PC-9 (cell line): ENCODE measurements at regions not wholly inside any gene's neighbourhood (a gene's known extent, or its start where the extent isn't known, plus 50 kb on each side); places are given as distances from the start of the nearest gene placed in this dataset.

Experiments used
- BruUV-seq: library from RNA; stranded (reverse); fragments of 400-500 nt; replicated peaks from 2 replicates; lab custom pipeline; 2021; lab: Mats Ljungman, UMichigan
- CTCF ChIA-PET: fragments of 300-600 bp; sonication (Branson Sonifier 250); formaldehyde crosslinking; loops from one replicate; lab custom pipeline; 2022; ENCODE audit warnings: antibody characterized with exemption; lab: Charles Lee
- POLR2A ChIA-PET: fragments of 300-600 bp; sonication (Branson Sonifier 250); formaldehyde crosslinking; loops from one replicate; lab custom pipeline; 2022; ENCODE audit warnings: antibody characterized with exemption; ENCODE audit not compliant: unreplicated experiment; lab: Charles Lee
- DNase-seq, 2 experiments: peaks; one replicate each; pipeline versions ENCODE4 v3.0.0 to v3.0.0-alpha.2; 2015 to 2022; ENCODE audit warnings: mixed read lengths in 1 of 2
- H2AFZ ChIP-seq: fragments of 200-600 bp; sonication (generic); 2 replicates; pipeline ENCODE4 v1.8.1; 2017; ENCODE audit warnings: antibody characterized with exemption
- H3F3A ChIP-seq: fragments of 200-600 bp; sonication (generic); 2 replicates; pipeline ENCODE4 v1.8.1; 2017; ENCODE audit warnings: antibody characterized with exemption, mild to moderate bottlenecking, low read depth; ENCODE audit not compliant: insufficient read depth
- H3K27ac ChIP-seq: fragments of 200-600 bp; sonication (generic); 2 replicates; pipeline ENCODE4 v1.6.1; 2016; ENCODE audit warnings: mixed run types
- H3K27me3 ChIP-seq: fragments of 200-600 bp; sonication (generic); 2 replicates; pipeline ENCODE4 v1.6.1; 2016; ENCODE audit warnings: low read depth, mixed run types; ENCODE audit not compliant: insufficient read depth
- H3K36me3 ChIP-seq: fragments of 200-600 bp; sonication (generic); 2 replicates; pipeline ENCODE4 v1.6.1; 2016; ENCODE audit warnings: low read depth, mixed run types
- H3K4me1 ChIP-seq: fragments of 200-600 bp; sonication (generic); replicated peaks from 2 replicates; pipeline ENCODE4 v1.6.1; 2016; ENCODE audit warnings: mixed run types; ENCODE audit not compliant: insufficient read depth
- H3K4me2 ChIP-seq: fragments of 200-600 bp; sonication (generic); 2 replicates; pipeline ENCODE4 v1.6.1; 2017; ENCODE audit warnings: mixed run types
- H3K4me3 ChIP-seq: fragments of 200-600 bp; sonication (generic); 2 replicates; pipeline ENCODE4 v1.6.1; 2016; ENCODE audit warnings: mixed run types
- H3K79me2 ChIP-seq: fragments of 200-600 bp; sonication (generic); 2 replicates; pipeline ENCODE4 v1.6.1; 2017; ENCODE audit warnings: low read depth, mixed run types
- H3K9me2 ChIP-seq: fragments of 200-600 bp; sonication (generic); 2 replicates; pipeline ENCODE4 v1.8.1; 2017; ENCODE audit warnings: mild to moderate bottlenecking; ENCODE audit not compliant: insufficient read depth
- H3K9me3 ChIP-seq: fragments of 200-600 bp; sonication (generic); 2 replicates; pipeline ENCODE4 v1.8.1; 2016; ENCODE audit warnings: low read depth; ENCODE audit not compliant: insufficient read depth
- H4K20me1 ChIP-seq: fragments of 200-600 bp; sonication (generic); 2 replicates; pipeline ENCODE4 v1.8.1; 2017; ENCODE audit not compliant: insufficient read depth
- EZH2 ChIP-seq: fragments of 200-600 bp; sonication (generic); IDR thresholded peaks from 2 replicates; pipeline ENCODE4 v1.8.0; 2017; ENCODE audit warnings: antibody characterized with exemption, low read depth
- intact Hi-C: fragments of 100-400 bp; cut with micrococcal nuclease; formaldehyde crosslinking; loops from one replicate; pipeline ENCODE4 v1.10.0; 2022; ENCODE audit not compliant: unreplicated experiment
- TF ChIP-seq, protein P1 (sequence below): fragments of 200-600 bp; sonication (generic); conservative IDR thresholded peaks from 2 replicates; pipeline ENCODE4 v1.6.1; 2017; ENCODE audit warnings: mixed run types, antibody characterized with exemption, mild to moderate bottlenecking, moderate library complexity

DNA sequence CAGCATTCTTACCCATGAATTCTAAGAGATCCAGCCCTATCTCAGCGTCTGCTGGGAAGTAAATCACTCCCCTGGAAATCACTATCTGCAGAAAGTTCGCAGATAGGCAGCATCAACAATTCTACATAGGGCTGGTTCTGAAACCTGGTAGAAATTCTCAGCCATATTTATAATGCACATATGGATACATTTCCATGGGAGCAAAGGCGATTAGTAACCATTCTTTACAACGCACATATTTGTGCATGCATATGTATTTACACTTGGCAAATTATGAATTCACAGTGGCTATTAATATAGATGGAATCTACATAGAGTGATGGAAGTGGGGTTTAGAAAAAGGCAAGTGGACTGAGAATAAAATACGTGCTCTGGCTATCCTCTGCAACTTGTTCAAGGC, 128.0 kb upstream of the FOXB1 start:
- Histone ChIP-seq H3K9me2 (no peaks in the 10 kb centered on the region), H3K27ac (no peak overlapping the region), H3F3A (no peaks in the 10 kb centered on the region), H3K9me3 (no peaks in the 10 kb centered on the region), H4K20me1 (no peaks in the 10 kb centered on the region), H3K4me3 (no peak overlapping the region), H3K4me2 (no peak overlapping the region), H3K79me2 (no peaks in the 10 kb centered on the region), H3K27me3 (no peaks in the 10 kb centered on the region), H3K36me3 (no peaks in the 10 kb centered on the region), H3K4me1 (no peaks in the 10 kb centered on the region), H2AFZ (no peak overlapping the region)
- intact Hi-C loops, result no loop called here
- no peak for DNase-seq
- ChIA-PET CTCF (no interaction called here), POLR2A (no interaction called here)
- BruUV-seq, result no TSS peak
- TF ChIP-seq EZH2, result no peak
- TF ChIP-seq, protein P1, sequence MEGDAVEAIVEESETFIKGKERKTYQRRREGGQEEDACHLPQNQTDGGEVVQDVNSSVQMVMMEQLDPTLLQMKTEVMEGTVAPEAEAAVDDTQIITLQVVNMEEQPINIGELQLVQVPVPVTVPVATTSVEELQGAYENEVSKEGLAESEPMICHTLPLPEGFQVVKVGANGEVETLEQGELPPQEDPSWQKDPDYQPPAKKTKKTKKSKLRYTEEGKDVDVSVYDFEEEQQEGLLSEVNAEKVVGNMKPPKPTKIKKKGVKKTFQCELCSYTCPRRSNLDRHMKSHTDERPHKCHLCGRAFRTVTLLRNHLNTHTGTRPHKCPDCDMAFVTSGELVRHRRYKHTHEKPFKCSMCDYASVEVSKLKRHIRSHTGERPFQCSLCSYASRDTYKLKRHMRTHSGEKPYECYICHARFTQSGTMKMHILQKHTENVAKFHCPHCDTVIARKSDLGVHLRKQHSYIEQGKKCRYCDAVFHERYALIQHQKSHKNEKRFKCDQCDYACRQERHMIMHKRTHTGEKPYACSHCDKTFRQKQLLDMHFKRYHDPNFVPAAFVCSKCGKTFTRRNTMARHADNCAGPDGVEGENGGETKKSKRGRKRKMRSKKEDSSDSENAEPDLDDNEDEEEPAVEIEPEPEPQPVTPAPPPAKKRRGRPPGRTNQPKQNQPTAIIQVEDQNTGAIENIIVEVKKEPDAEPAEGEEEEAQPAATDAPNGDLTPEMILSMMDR, result no peak

DNA sequence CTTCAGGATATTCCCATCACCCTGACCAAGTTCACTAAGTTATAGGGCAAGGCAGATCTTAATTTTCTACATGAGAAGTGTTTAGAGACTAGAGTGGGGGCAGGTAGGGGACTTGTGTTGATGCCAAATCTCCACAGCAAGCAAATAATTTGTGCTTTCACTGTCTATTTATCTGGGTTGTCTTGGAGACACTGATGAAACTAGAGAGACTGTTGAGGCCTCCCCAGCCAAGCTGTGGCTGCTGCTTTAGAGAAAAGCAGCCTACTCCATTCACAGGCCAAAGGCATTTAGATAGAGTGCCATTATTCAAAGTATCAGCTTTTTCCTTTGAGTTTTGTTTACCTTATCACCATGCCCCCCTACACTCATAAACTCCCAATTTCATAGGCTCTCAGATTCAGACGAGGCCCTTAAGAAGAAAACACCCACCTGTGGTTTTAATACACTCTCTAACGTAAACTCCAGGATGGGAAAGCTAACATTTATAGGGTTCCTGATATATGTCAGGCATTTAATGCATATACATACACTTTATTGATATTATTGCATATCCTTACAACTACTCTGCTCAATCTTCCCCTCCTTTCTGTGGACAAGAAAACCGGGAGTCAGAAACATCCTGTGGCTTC, 130.4 kb upstream of the FOXB1 start:
- TF ChIP-seq, protein P1, result no peak
- no peak for TF ChIP-seq EZH2
- ChIA-PET CTCF (no interaction called here), POLR2A (no interaction called here)
- H3K9me2 ChIP-seq, result no peaks in the 10 kb centered on the region
- H4K20me1 ChIP-seq, result no peaks in the 10 kb centered on the region
- H3F3A ChIP-seq, result no peaks in the 10 kb centered on the region
- no peak for DNase-seq
- no peak overlapping the region for H2AFZ ChIP-seq
- H3K4me1 ChIP-seq, result no peaks in the 10 kb centered on the region
- H3K4me3 ChIP-seq, result no peak overlapping the region
- H3K27me3 ChIP-seq, result no peaks in the 10 kb centered on the region
- no peaks in the 10 kb centered on the region for H3K36me3 ChIP-seq
- intact Hi-C loops, result no loop called here
- H3K4me2 ChIP-seq, result no peak overlapping the region
- no TSS peak for BruUV-seq
- no peaks in the 10 kb centered on the region for H3K9me3 ChIP-seq
- H3K27ac ChIP-seq, result no peak overlapping the region
- no peaks in the 10 kb centered on the region for H3K79me2 ChIP-seq

DNA sequence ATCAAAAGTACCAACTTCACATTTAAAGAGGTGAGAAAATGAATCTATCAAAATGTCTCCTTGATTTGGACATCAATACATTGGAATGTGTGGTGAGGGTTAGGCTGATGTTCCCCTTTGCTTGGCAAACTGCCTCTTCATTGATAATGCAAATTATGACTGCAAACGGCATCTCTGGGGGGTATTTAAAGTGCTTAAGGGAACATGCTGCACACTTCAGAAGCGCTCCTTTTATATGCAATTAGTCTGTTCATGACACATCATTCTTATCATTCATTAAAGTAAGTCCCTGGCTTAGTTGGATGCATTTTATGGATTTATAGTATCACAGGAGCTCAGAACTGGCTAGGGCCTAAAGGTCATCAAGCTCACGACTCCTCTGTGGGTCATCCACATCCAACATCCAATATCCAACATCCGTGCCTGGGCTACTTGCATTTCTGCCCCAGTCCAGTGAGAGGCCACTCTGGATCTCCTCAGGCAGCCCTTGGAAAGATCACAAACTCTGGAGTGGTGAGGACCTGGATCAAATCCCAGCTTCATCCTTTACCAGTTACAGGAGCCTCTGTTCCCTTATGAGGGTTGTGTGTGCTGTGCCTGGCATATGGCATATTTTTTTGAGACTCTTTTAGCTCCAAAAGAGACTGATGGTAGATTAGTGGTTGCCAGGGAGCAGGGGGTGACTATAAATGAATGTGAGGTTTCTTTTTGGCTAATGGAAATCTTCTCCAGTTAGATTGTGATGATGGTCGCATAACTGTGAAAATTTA, 136.8 kb upstream of the FOXB1 start:
- BruUV-seq, result no TSS peak
- Histone ChIP-seq H3K4me3 (no peak overlapping the region), H3K9me3 (no peaks in the 10 kb centered on the region), H3K4me2 (no peak overlapping the region), H3F3A (no peaks in the 10 kb centered on the region), H4K20me1 (no peaks in the 10 kb centered on the region), H2AFZ (no peak overlapping the region), H3K27ac (no peak overlapping the region), H3K79me2 (no peaks in the 10 kb centered on the region), H3K27me3 (no peaks in the 10 kb centered on the region), H3K4me1 (0 out of 2 replicates have a peak, but pooled peaks cover 7% of the 10 kb centered on the region), H3K36me3 (no peaks in the 10 kb centered on the region), H3K9me2 (no peaks in the 10 kb centered on the region)
- ChIA-PET CTCF (interaction anchor here (0.6 kb wide), 1 partner anchor 437 kb away, joined by 4 read pairs; no protein-coding TSS in a partner anchor), POLR2A (no interaction called here)
- TF ChIP-seq, protein P1, result no peak
- no peak for TF ChIP-seq EZH2
- intact Hi-C loops, result no loop called here
- DNase-seq, result no peak
